BLaER1 treated with 17β-estradiol and CSF1 and Interleukin-3, amounts not matched to agents 10 nM and 100 nM (cell line): ENCODE measurements at regions not wholly inside any gene's neighbourhood (a gene's known extent, or its start where the extent isn't known, plus 50 kb on each side); places are given as distances from the start of the nearest gene placed in this dataset.

ENCODE experiments used
- H3K27ac ChIP-seq, 11 experiments: shearing (Covaris generic); formaldehyde crosslinking; 2 replicates each; pipeline ENCODE4 v1.8.1; 2022
- H3K27me3 ChIP-seq, 11 experiments: shearing (Covaris generic); formaldehyde crosslinking; 2 replicates each; pipeline ENCODE4 v1.8.1; 2022
- H3K36me3 ChIP-seq, 11 experiments: shearing (Covaris generic); formaldehyde crosslinking; 2 replicates each; pipeline ENCODE4 v1.8.1; 2022
- H3K4me1 ChIP-seq, 10 experiments: shearing (Covaris generic); formaldehyde crosslinking; 2 replicates each; pipeline ENCODE4 v1.8.1; 2022
- H3K4me2 ChIP-seq, 11 experiments: shearing (Covaris generic); formaldehyde crosslinking; 2 replicates each; pipeline ENCODE4 v1.8.1; 2022
- H3K4me3 ChIP-seq, 10 experiments: shearing (Covaris generic); formaldehyde crosslinking; 2 replicates each; pipeline ENCODE4 v1.8.1; 2022
- H3K9ac ChIP-seq, 11 experiments: shearing (Covaris generic); formaldehyde crosslinking; 2 replicates each; pipeline ENCODE4 v1.8.1; 2022
- H3K9me3 ChIP-seq, 11 experiments: shearing (Covaris generic); formaldehyde crosslinking; replicated peaks in 1 of 11; 2 replicates each; pipeline ENCODE4 v1.8.1; 2022
- H4K20me1 ChIP-seq, 11 experiments: shearing (Covaris generic); formaldehyde crosslinking; 2 replicates each; pipeline ENCODE4 v1.8.1; 2022
- Cebpa-rat ChIP-seq, 11 experiments: shearing (Covaris generic); IDR thresholded peaks; 2 replicates each; pipeline ENCODE4 v1.8.1; 2022

GRCh38 chr13:81677857-81678256 is 1336.9 kb upstream of the SPRY2 start:
- Histone ChIP-seq H3K4me2 (no peak overlapping the region), H3K4me1 (no peaks in the 10 kb centered on the region), H3K36me3 (no peaks in the 10 kb centered on the region), H4K20me1 (no peaks in the 10 kb centered on the region), H3K27me3 (no peaks in the 10 kb centered on the region), H3K9me3 (peaks cover 4 to 17% (median 10%) of the 10 kb centered on the region in 11 experiments; a peak in 18 of 22 replicates), H3K4me3 (no peak overlapping the region), H3K27ac (no peak overlapping the region), H3K9ac (no peak overlapping the region)
- no peak for TF ChIP-seq Cebpa-rat (IDR thresholded peaks at IDR 0.05)

- H4K20me1 ChIP-seq, result no peaks in the 10 kb centered on the region
Measured at GRCh38 chr13:81676008-81676407, 1335.1 kb upstream of the SPRY2 start.

DNA sequence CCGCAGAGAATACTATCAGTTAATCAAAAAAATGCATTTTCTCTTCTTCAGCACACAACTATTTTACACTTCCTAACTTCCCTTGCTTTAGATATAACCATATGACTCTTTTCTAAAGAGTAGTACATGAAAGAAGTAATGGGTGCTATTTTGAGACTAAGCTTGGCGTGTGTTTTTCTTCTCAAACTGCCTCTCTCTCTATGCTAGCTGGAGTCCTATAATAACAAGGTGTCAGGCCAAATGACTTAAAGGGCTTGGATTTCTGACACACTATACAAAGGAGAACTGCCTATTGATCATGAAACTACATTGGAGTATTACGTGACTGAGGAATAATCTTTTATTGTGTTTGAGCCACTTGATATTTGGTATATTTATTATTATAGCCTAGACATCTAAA is 1330.1 kb upstream of the SPRY2 start:
- peaks cover 7 to 15% (median 9%) of the 10 kb centered on the region in 10 experiments; a peak in 16 of 20 replicates for H3K4me1 ChIP-seq
- peaks cover 0 to 5% (median 0%) of the 10 kb centered on the region in 11 experiments; a peak in 2 of 22 replicates for H3K9me3 ChIP-seq
- no peaks in the 10 kb centered on the region for H3K36me3 ChIP-seq
- no peak for TF ChIP-seq Cebpa-rat (IDR thresholded peaks at IDR 0.05)
- H3K4me3 ChIP-seq, result no peak overlapping the region
- H3K27me3 ChIP-seq, result no peaks in the 10 kb centered on the region
- no peaks in the 10 kb centered on the region for H4K20me1 ChIP-seq
- no peak overlapping the region for H3K27ac ChIP-seq
- H3K4me2 ChIP-seq, result no peak overlapping the region
- no peak overlapping the region for H3K9ac ChIP-seq

More at GRCh38 chr13:81676008-81676407, 1335.1 kb upstream of the SPRY2 start:
- H3K4me2 ChIP-seq, result no peak overlapping the region
- no peaks in the 10 kb centered on the region for H3K27me3 ChIP-seq
- no peak overlapping the region for H3K9ac ChIP-seq
- no peak overlapping the region for H3K4me3 ChIP-seq
- H3K27ac ChIP-seq, result no peak overlapping the region
- H3K9me3 ChIP-seq, result peaks cover 4 to 17% (median 10%) of the 10 kb centered on the region in 11 experiments; a peak in 18 of 22 replicates
- no peaks in the 10 kb centered on the region for H3K36me3 ChIP-seq
- no peaks in the 10 kb centered on the region for H3K4me1 ChIP-seq
- no peak for TF ChIP-seq Cebpa-rat (IDR thresholded peaks at IDR 0.05)

DNA sequence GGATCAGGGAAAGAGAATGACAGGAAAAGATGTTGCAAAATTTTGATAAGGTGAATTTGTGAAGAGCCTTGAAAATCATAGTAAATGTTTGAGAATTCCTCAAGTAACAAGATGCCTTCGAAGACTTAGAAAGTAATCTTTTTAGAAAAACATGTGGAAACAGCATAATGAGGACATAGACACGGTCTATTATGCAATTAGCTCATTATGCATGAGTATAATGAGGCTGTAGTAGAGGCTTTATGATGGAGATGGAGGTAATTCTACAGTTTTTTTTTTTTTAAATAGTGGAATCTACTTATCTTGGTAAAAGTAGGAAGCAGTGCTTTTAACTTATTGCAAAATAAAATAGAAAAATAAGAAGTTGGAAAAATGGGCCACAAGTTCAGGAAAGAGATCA is 1329.1 kb upstream of the SPRY2 start:
- no peaks in the 10 kb centered on the region for H4K20me1 ChIP-seq
- H3K9me3 ChIP-seq, result no peaks in the 10 kb centered on the region
- H3K27ac ChIP-seq, result no peak overlapping the region
- no peaks in the 10 kb centered on the region for H3K36me3 ChIP-seq
- no peak for TF ChIP-seq Cebpa-rat (IDR thresholded peaks at IDR 0.05)
- H3K27me3 ChIP-seq, result no peaks in the 10 kb centered on the region
- H3K4me2 ChIP-seq, result no peak overlapping the region
- peaks cover 8 to 19% (median 9%) of the 10 kb centered on the region in 10 experiments; a peak in 16 of 20 replicates for H3K4me1 ChIP-seq
- no peak overlapping the region for H3K9ac ChIP-seq
- H3K4me3 ChIP-seq, result no peak overlapping the region

GRCh38 chr13:81664872-81665271 is 1323.9 kb upstream of the SPRY2 start:
- no peak overlapping the region for H3K4me3 ChIP-seq
- no peaks in the 10 kb centered on the region for H3K27me3 ChIP-seq
- no peak overlapping the region for H3K4me2 ChIP-seq
- H3K9me3 ChIP-seq, result no peaks in the 10 kb centered on the region
- no peak overlapping the region for H3K27ac ChIP-seq
- H4K20me1 ChIP-seq, result no peaks in the 10 kb centered on the region
- no peak overlapping the region for H3K9ac ChIP-seq
- H3K36me3 ChIP-seq, result no peaks in the 10 kb centered on the region
- no peak for TF ChIP-seq Cebpa-rat (IDR thresholded peaks at IDR 0.05)
- peaks cover 8 to 19% (median 9%) of the 10 kb centered on the region in 10 experiments; a peak in 16 of 20 replicates for H3K4me1 ChIP-seq

- Histone ChIP-seq H3K4me2 (no peak overlapping the region), H3K27me3 (no peaks in the 10 kb centered on the region), H3K36me3 (no peaks in the 10 kb centered on the region)
Measured at GRCh38 chr13:81659984-81660383, 1319.1 kb upstream of the SPRY2 start.

GRCh38 chr13:81658598-81659370 is 1317.9 kb upstream of the SPRY2 start:
- Histone ChIP-seq H3K4me3 (no peak overlapping the region), H3K36me3 (no peaks in the 10 kb centered on the region), H3K9ac (no peak overlapping the region), H3K4me1 (peaks cover 0 to 10% (median 6%) of the 10 kb centered on the region in 10 experiments; a peak in 13 of 20 replicates), H4K20me1 (no peaks in the 10 kb centered on the region), H3K27ac (no peak overlapping the region), H3K9me3 (peaks cover 0 to 16% (median 7%) of the 10 kb centered on the region in 11 experiments; a peak in 12 of 22 replicates), H3K27me3 (no peaks in the 10 kb centered on the region), H3K4me2 (no peak overlapping the region)
- TF ChIP-seq Cebpa-rat (IDR thresholded peaks at IDR 0.05), result no peak

More at GRCh38 chr13:81659984-81660383, 1319.1 kb upstream of the SPRY2 start:
- Histone ChIP-seq H3K4me3 (no peak overlapping the region), H3K4me1 (peaks cover 0 to 10% (median 6%) of the 10 kb centered on the region in 10 experiments; a peak in 13 of 20 replicates), H3K9me3 (peaks cover 0 to 16% (median 7%) of the 10 kb centered on the region in 11 experiments; a peak in 12 of 22 replicates), H3K27ac (no peak overlapping the region), H4K20me1 (no peaks in the 10 kb centered on the region), H3K9ac (no peak overlapping the region)
- TF ChIP-seq Cebpa-rat (IDR thresholded peaks at IDR 0.05), result no peak

DNA sequence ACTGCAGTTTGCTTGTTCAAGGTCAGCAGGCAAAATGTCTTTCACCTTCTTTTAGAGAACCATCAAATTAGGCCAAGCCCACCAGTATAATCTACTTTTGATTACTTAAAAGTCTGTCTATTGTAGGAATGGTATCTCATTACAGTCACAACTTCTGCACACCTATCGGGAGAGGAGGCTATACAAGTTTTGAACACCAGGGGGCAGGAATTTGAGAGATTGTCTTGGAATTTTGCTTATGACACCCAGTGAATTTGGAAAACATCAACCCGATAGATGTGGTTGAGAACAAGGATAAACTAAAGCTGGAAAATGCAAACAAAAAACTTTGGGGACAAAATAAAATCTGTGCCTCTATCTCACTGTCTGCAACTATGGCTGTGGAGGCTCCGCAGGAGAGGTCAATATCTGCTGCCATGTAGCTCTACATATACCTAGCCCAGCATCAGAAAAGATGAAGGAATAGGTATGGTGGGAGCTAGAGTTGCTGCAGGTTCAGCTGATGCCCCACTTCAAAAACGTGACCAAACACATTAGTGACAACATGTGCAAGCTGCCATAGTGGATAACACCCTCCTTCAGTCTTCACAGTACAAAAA is 1299.2 kb upstream of the SPRY2 start:
- no peaks in the 10 kb centered on the region for H4K20me1 ChIP-seq
- H3K4me2 ChIP-seq, result no peak overlapping the region
- H3K4me1 ChIP-seq, result no peaks in the 10 kb centered on the region
- H3K36me3 ChIP-seq, result no peaks in the 10 kb centered on the region
- H3K9ac ChIP-seq, result no peak overlapping the region
- no peaks in the 10 kb centered on the region for H3K27me3 ChIP-seq
- H3K9me3 ChIP-seq, result no peaks in the 10 kb centered on the region; a peak in 1 of 22 replicates
- no peak overlapping the region for H3K27ac ChIP-seq
- H3K4me3 ChIP-seq, result no peak overlapping the region
- TF ChIP-seq Cebpa-rat (IDR thresholded peaks at IDR 0.05), result no peak

DNA sequence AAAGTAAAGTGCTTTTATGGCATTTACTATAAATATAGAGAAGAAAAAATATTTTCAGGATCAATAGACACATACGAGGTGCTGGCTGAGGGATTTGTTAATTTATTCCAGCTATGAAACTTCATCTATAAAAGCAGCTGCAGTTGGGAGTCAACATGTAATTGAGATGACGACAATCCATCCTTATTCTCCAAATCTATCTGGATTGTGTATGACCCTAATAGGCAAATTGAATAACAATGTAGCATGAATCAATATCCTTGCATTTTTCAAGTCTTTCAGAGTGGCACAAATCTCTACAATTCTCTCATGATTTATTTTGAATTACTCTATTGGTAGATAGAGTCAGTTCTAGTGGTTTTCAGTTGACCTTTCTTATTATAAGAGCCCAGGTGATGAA is 1296.5 kb upstream of the SPRY2 start:
- TF ChIP-seq Cebpa-rat (IDR thresholded peaks at IDR 0.05), result no peak
- no peaks in the 10 kb centered on the region for H3K4me1 ChIP-seq
- no peaks in the 10 kb centered on the region for H3K36me3 ChIP-seq
- H3K27me3 ChIP-seq, result no peaks in the 10 kb centered on the region
- no peak overlapping the region for H3K27ac ChIP-seq
- no peak overlapping the region for H3K9ac ChIP-seq
- no peaks in the 10 kb centered on the region for H4K20me1 ChIP-seq
- no peak overlapping the region for H3K4me3 ChIP-seq
- H3K4me2 ChIP-seq, result no peak overlapping the region
- no peaks in the 10 kb centered on the region for H3K9me3 ChIP-seq
